ENCODE measurements at regions not wholly inside any gene's neighbourhood (a gene's known extent, or its start where the extent isn't known, plus 50 kb on each side); places are given as distances from the start of the nearest gene placed in this dataset.

GRCh38 chr4:177023951-177024350 lies 231.2 kb upstream of the VEGFC start:
- TF ChIP-seq POLR2AphosphoS5 (IDR thresholded peaks at IDR 0.05) (no peak), POLR2A (IDR thresholded peaks at IDR 0.05) (no peak), CTCF (IDR thresholded peaks at IDR 0.05) (no peak)
